ENCODE measurements at regions not wholly inside any gene's neighbourhood (a gene's known extent, or its start where the extent isn't known, plus 50 kb on each side); places are given as distances from the start of the nearest gene placed in this dataset.

DNA sequence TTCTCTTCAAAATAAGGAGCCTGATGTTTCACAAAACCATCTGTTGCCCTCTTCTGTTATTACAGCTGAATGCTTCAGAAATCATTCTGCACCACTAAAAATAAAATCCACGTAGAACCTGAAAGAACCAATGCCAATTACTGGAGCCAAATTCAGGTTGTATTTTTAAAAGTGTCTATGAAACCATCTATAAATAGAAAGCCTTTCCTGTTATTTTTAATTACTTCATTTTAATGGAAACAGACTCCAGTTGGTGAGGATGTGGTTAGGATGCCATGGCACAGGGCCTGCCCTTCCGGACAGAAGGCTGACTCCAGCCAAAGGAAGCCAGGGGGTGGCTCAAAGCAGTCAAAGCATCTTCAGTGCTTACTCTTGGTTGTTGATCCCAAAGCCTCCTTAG lies 119.8 kb downstream of the TENT4A start:
- DNase-seq = no peak

DNA sequence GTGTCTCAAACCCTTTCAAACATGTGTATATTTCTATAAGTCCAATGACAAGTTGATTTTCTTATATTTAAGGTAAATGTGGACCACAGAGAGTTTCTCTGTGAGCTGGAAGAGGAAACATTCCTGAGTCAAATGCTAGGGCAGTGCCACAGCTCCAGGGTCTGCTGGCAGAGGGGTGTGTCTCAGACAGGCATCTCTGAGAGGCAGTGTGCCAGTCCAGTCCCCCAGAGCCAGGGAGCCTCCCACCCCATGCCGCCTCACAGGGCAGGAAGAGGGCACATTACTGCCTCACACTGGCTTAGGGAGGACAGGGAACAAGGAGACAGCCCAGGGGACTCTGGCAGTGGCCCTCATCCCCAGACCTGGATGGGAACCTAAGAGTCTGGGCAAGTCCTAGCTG lies 120.2 kb downstream of the TENT4A start:
- no peak for DNase-seq

DNA sequence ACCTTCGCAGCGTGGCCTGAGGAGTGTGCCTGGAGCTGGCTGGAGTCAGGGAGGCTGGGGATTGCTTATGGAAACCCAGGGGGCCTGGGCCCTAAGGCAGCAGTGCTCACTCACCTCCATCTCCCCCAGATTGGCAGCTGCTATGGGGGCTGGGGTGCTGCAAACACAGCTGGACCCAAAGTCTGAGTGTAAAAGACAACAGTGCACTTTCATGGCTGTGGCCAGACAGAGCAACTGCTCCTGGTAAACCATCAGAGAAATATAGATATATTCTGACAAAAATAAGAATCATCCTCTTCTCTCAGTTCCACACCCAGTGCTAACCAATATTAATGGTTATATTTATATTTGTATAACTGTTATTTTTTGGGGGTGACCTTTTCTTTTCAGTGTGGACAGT lies 123.9 kb downstream of the TENT4A start:
- DNase-seq = no peak

DNA sequence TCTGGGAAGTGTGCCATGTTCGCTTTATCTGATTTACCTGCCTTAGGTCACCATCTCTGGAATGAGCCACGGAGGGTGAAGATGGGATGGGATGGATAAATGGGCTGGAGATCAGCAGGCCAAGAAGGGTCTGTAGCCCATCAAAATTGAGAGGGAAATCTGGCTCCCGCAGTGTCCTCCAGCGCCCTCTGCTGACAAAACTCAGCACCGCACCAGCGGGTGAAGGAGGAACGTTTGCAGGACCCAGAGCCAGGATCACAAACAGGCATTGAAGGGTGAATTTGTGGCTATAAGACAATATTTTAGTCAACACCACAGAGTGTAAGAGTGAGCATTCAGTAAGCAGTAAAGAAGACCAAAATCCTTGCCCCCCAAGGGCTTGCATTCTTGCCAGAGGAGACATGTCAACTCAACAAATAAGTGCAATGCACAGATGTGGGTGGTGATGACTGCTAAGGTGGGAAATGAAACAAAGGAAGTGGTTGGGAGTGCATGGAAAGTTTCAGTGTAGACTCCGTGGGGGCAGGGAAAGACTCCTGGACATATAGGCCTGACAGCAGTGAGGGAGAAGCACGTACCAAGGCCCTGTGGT lies 124.4 kb downstream of the TENT4A start:
- DNase-seq = no peak

DNA sequence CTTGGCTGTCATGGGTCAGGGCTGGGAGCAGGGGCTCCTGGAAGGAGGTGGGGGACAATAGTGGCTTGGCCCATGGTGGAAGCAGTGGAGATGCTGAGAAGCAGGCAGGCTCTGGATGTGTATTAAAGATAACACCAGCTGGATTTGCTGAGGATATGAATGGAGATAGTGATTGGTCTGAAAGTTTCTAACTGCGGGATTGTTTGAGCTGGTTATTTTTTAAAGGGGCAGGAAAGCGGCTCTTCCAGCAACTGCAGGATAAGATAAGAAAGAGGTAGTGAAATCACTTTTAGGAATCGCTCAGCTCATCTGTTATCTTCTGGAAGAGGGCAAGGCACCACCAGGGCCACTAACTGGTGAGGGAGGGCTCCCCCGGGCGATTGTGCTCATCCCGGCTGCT lies 125.5 kb downstream of the TENT4A start:
- no peak for DNase-seq

DNA sequence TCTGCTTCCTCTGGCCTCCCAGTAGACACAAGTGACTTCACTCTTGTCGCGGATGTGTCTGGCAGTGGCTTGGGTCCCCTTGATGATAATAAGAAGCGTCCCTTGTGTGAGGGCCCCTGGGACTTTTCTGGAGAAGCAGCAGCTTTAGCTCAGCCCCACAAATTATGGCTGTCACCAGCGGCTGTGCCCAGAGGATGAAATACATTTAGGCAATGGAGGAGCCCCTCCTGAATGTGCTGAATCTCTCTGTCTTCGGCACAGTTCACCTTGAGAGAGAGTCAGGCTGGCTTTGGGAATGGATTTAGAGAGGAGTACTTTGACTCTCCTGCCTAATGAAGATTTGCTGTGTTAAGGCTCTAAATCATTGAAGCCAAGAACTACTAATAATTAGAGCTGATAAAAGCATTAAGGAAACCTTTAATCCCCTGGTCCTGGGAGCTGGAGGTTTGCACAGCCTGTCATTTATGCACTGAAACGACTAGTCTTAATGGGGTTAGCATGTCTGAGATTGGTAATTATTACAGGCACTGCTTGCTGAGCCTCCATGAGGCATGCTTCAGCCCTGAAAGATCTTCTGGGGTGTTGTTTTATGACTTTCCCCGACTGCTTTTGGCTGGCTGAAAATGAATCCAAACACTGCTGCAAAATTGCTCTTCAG lies 127.0 kb downstream of the TENT4A start:
- no peak for DNase-seq

DNA sequence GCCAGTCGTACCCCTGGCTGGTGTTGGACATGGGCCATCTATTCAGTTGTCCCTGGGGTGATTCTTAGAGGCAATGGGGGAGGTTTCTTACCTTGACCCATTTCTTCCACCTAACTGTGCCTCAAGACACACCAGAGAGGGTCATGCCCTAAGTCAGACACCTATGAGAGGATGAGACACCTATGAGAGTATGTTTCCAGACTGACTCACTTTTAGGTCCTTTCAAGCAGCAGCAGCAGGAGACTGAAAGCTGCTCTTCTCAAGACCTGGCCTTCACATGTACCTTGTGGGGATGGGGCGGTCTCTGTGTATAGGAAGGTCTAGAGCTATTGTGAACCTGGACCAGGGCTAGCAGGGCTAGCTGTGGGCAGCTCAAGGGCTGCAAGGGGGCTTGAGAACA lies 130.1 kb downstream of the TENT4A start:
- DNase-seq = no peak

DNA sequence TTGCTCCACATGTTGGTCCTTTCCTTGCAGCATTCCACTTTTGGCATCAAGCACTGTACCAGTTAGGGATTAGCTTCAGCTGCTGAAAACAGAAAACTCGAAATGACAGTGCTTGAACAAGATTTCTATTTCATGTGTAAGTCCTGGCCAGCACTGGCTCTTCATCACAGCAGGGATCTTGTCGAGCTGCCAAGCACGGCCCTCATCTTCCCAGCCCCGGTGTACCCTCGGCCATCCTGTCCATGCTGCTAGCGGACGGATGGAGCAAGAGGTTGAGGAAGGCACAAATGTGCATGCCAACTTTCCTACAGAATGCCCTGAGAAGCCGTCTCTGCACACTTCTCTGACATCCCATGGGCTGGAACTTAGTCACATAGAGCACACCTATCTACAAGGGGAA lies 130.6 kb downstream of the TENT4A start:
- no peak for DNase-seq

DNA sequence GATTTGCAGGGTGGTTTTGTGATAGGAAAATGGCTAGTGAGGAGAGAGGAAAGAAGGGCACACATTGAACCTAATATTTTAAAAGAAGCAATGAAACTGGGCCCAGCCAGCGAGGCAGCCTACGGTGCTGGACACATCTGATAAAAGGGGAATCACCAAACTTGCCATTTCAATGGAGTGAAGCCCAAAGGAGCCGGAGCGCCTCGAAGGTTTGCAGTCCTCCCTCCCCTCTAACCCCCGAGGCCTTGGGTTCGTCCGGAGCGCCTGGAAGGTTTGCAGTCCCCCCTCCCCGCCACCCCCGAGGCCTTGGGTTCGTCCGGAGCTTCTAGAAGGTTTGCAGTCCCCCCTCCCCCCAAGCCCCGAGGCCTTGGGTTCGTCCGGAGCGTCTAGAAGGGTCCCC lies 132.6 kb downstream of the TENT4A start:
- DNase-seq = no peak

DNA sequence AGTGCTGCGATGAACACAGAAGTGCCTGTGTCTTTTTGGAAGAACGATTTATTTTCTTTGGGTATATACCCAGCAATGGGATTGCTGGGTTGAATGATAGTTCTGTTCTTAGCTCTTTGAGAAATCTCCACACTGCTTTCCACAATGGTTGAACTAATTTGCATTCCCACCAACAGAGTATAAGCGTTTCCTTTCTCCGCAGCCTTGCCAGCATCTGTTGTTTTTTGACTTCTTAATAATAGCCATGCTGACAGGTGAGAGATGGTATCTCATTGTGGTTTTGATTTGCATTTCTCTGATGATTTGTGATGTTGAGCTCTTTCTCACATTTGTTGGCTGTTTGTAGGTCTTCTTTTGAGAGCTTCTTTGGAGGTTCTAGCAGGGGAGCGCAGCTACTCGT lies 134.6 kb downstream of the TENT4A start:
- DNase-seq = no peak

DNA sequence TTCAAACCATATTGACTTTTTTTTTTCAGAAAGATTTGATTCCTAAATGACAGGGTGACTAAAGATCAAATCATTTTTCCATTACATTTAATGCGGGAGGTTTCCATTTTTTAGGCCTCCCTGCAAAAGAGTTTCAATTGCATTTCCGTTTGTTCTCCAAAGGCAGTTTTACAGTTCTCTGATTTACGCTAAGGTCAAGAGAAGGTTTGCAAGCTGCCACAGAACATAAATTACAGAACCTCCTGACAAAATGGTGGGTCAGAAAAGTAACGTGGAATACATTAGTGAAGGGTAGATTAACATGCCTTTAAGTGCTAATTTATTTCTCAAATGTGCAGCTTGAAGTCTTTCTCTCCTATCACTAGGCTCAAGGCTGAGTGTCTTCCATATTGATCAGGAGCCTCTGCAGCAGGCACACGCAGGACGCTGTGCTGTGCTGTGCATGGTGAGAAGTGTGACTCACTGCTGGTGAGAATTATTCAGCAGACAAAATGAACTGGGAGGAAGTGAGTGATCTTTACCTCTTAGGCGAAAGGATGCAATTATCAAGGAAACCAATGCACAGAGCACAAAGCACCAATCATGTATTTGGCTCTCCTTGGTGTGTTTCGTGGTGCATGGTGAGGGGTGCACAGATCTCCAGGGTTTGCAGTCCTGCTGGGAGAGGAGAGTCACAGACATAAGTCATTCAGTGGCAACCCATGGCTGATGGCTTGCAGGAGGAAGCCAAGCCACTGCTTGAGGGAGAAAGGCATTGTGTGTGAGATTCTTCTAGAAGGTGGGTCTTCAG lies 136.3 kb downstream of the TENT4A start:
- DNase-seq = no peak

DNA sequence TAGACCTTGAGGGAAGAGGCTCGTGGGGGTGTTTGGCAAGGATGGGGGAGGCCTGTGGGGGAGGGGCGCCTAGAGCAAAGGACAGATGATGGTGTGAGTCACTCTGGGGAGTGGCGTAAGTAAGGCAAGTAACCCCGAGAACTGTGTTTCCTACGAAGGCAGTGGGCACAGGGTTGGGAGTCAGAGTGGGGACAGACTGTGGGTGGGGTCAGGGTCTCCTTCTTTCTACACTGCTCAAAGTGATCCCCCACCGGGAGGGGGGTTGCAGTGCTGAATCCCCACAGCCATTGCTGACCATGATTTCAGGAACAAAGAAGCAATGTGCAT lies 136.8 kb downstream of the TENT4A start:
- no peak for DNase-seq

DNA sequence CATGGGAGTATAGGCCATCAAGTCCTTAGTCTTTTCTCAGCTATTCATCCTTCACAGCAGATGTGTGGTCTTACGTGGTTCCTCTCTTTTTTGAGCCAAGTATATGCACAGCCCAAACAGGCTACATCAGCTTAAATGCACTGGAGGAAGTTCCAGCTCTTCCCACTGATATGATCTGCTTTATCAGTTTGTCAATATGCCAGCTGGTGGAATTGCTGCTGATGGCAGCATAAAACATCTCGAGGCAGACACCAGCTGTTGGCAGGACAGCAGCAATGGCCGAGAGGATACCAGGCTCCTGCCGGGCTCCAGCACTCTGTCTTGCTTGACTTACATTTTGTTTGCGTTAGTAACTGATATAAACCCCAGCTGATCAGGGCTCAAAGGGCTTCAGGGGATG lies 143.4 kb downstream of the TENT4A start:
- peak; percentile 61 for DNase-seq

DNA sequence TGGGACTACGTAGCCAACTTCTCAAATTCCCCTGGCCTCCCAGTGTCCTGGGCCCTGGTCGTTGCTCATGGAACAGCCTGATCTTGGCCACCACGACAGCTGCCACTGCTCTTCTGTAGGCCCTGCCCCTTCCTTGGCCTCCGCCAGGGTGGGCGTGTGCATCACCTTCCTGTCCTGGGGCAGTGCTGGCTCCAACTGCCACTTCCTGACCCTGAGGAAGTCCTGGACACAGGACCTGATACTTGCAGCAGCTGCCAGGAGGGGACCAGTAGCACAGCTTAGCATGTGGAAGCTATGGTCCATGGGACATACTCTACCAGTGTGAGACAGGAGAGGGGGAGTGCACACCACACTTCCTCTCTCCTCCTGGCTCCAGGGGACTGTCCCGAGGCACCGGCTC lies 145.2 kb downstream of the TENT4A start:
- DNase-seq = no peak

DNA sequence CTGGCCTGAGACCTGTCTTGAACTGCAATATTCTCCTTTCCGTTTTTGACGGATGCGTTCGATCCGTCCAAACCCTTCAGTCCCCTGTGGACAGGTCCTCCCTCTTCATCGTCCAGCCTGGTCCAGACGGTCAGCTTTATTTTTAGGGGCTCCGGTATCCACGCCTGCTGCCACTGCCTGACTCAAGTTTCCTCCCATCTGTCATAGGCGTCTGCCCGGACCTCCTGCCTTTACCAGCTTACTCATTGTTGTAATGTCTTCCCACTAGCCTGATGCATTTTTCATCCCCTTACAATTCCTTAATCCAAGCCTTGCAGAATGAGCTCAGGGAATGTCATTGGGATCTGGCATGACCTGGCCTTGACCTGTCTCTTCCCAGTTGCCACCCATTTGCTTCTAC lies 145.8 kb downstream of the TENT4A start:
- no peak for DNase-seq

DNA sequence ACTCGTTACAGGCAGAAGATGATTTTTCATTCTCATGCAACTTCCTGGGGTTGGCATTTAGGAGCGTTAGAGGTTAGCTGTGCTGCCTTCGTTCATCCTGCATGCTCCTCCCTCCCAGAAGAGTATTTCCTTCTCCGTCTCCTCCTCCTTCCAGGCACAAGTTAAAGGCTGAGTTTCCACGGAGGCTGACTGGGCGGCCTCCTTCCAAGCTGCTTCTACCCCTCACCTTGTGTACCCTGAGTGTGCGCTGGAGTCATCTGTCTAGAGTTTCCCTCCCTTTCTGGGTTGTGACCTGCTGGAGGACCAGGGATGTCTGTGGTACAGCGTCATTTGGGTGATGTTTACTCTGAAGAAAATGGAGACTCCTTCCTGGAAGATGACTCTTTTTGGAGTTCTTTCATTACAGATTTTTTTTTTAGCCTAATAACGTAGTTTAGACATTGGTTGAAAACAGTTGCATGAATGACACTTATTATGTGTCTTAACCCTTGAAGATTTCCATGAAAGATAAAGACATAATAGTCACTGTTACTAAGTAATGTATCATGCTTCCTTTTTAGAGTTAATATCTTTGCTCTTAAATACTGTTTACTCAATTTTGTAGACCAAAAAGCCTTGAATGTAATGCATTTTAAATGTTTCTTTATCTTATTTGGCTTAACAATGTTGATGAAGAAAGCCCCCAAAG lies 146.9 kb downstream of the TENT4A start:
- no peak for DNase-seq

DNA sequence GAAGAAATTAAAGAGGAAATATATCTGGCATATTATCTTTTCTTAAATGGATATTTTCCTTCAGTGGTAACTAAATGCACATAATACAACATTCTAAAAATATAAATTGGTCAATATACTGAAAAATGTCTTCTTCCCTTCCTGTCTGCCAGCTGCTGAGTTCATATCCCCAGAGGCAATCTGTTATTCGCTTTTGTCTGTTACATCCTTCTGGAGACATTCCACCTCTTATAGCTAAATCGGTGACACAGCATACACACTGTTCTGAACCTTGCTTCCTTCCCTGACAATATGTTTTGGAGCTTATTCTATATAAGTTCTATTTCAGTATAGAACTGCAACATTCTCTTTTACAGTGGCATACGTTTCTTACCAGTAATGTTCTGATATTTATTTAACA lies 147.8 kb downstream of the TENT4A start:
- DNase-seq = no peak

DNA sequence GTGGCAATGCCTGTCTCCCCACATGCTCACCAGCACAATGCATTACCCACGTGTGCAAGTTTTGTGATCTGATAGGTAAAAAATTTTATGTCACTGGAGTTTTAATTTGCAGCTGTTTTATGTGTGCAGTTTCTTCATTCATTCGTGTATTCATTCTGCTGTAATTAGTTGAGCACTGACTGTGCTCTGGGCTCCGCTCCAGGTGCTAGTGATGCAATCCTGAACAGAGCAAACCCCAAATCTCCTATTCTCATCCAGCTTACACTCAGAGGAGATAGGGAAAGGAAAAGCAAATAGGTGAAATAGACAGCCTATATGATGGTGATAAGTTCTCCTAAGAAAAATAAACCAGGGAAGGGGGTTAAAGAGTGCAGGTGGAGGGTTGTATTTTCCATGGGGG lies 148.4 kb downstream of the TENT4A start:
- no peak for DNase-seq

DNA sequence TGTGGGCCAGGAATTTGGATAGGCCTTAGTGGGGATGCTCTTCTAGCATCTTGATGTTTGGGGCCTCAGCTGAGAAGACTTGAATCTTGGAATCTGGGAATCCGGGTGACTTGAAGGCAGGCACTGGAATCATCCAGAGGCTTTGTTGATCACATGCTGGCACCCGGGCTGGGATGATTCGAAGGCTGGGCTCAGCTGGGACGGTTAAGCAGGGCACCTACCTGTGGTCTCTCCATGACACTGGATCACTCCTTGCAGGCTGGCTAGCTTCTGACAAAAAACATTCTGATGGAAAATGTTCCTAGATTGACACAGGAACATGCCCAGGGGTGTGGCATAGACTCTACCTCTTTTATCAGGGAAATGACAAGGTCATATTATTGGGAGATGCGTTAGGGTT lies 149.1 kb downstream of the TENT4A start:
- DNase-seq = no peak

DNA sequence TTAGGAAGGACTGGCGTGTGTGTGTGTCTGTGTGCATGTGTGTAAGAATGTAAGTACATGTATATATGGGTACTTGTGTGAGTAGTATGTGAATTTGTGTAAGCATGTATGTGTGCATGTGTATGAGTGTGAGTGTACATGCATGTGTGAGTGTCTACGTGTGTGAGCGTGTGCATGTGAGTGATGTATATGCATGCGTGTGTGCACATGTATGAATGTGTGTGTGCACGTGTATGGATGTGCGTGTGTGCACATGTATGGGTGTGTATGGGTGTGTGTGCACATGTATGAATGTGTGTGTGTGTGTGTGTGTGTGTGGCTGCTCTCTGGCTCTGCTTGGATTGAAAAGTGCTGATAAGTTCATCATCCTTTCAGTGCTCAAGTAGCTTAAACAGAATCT lies 154.5 kb downstream of the TENT4A start:
- DNase-seq = no peak

DNA sequence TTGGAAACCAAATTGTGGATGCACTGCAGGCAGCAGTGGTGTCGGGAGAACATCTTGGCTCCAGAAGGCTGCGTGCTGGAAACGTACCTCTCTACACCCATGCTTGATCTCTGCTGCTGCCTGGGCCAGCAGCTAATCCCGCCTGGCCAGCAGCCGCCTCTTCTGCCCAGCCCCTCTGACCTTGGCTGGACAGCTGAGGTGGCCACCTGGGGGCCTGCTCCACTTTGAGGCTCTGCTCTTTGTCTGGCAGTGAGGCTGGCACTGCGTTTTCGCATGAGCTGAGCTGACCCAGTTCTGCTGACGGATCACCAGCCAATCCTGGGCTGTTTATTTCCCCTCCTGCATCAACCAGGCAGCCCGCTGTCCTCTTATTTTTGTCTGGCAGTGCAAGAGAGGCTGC lies 154.9 kb downstream of the TENT4A start:
- DNase-seq = no peak

DNA sequence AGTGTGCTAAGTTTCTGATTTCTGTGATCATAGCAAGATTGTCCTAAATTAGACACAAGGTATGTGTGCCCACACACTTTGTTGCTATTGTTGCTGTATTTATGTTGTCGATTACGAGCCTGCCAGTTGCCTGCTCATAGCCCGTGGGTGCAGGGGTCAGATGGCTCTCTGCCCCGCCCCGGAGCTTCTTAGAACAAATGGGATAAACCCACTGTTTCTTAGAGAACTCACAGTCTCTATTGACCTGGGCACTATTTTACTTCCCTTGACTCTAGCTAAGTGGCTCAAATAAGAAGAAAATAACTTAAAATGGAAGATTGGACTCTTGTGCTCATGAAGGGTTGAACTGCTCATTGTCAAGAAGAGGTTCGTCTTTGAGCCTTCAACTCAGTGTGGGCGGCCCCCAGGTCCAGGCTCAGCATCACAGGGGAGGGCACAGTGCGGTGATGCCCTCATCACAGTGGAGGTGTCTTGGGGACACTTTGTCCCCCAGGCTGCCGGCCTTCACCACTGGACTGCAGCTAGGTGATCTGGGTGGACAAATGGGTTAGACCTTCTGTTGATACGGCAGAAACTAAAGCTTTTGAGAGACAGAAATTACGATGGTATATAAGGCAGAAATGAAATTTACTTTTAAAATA lies 155.5 kb downstream of the TENT4A start:
- DNase-seq = no peak

DNA sequence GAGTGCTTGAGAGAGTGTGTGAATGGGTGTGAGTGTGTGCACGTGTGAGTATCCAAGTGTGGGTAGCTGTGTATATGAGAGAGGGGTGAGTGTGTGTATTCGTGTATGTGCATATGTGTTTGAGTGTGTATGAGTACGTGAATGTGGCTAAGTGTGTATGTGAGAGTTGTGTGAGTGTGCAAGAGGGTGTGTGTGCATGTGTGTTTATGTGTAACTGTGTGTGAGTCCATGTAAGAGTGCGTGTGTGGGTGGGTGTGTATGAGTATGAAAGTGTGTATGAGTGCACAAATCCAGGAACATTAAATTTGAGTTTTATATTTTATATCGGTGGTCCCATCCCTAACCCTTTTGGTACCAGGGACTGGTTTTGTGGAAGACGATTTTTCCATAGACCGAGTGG lies 156.4 kb downstream of the TENT4A start:
- DNase-seq = no peak
